ENCODE measurements at regions not wholly inside any gene's neighbourhood (a gene's known extent, or its start where the extent isn't known, plus 50 kb on each side); places are given as distances from the start of the nearest gene placed in this dataset.

DNA sequence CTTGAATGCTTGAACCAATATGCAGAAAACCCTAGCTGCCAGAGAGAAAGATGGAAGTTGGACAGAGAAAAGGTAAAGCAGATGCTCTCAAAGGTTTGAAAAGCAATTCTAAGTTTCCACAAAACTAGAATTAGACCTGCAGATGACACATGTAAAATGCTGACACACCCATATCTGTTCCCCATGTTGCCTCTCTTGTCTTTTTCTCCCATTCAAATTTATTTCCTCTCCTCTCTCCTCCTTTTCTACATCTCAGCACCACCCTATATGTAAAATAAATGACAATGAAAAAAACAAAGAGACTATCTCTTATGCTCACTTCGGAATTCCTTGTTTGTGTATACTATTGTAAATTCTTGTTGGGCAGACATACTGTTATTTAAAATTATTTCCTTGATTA lies 75.5 kb upstream of the PLEKHA5 start:
- no peak for DNase-seq
- Histone ChIP-seq H3K27ac (no peak overlapping the region), H3K4me1 (peaks cover 0 to under 1% of the 10 kb centered on the region in 2 donors), H3K27me3 (no peaks in the 10 kb centered on the region), H3K36me3 (no peaks in the 10 kb centered on the region), H3K9me3 (no peaks in the 10 kb centered on the region), H3K4me3 (no peak overlapping the region)
- intact Hi-C loops (cut with DNase I; ENCODE audit: low total_unique reads), result no loop called here
- TF ChIP-seq POLR2A (IDR thresholded peaks at IDR 0.05), result no peak
- TF ChIP-seq, protein P1, sequence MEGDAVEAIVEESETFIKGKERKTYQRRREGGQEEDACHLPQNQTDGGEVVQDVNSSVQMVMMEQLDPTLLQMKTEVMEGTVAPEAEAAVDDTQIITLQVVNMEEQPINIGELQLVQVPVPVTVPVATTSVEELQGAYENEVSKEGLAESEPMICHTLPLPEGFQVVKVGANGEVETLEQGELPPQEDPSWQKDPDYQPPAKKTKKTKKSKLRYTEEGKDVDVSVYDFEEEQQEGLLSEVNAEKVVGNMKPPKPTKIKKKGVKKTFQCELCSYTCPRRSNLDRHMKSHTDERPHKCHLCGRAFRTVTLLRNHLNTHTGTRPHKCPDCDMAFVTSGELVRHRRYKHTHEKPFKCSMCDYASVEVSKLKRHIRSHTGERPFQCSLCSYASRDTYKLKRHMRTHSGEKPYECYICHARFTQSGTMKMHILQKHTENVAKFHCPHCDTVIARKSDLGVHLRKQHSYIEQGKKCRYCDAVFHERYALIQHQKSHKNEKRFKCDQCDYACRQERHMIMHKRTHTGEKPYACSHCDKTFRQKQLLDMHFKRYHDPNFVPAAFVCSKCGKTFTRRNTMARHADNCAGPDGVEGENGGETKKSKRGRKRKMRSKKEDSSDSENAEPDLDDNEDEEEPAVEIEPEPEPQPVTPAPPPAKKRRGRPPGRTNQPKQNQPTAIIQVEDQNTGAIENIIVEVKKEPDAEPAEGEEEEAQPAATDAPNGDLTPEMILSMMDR (IDR thresholded peaks at IDR 0.05), result no peak

DNA sequence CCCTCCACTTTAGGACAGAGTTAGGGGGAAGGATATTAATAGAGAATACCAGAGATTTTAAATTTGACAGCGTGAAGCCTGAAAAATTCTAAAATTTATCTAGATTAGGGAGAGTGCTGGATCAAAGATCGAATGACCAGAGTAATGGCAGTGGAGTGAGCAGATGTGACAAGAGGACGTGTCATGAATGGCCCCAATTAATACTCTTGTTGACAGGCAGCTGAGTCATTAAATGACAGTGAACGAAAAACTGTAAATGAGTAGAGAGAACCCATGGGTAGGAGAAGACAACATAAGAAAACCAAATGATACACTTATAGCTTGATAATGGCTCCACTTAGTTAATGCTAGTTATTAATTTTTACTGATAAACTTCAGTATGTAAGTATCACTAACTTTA lies 73.9 kb upstream of the PLEKHA5 start:
- Histone ChIP-seq H3K9me3 (no peaks in the 10 kb centered on the region), H3K4me3 (no peak overlapping the region)
- TF ChIP-seq, protein P1 (IDR thresholded peaks at IDR 0.05), result no peak
- TF ChIP-seq POLR2A (IDR thresholded peaks at IDR 0.05), result no peak

DNA sequence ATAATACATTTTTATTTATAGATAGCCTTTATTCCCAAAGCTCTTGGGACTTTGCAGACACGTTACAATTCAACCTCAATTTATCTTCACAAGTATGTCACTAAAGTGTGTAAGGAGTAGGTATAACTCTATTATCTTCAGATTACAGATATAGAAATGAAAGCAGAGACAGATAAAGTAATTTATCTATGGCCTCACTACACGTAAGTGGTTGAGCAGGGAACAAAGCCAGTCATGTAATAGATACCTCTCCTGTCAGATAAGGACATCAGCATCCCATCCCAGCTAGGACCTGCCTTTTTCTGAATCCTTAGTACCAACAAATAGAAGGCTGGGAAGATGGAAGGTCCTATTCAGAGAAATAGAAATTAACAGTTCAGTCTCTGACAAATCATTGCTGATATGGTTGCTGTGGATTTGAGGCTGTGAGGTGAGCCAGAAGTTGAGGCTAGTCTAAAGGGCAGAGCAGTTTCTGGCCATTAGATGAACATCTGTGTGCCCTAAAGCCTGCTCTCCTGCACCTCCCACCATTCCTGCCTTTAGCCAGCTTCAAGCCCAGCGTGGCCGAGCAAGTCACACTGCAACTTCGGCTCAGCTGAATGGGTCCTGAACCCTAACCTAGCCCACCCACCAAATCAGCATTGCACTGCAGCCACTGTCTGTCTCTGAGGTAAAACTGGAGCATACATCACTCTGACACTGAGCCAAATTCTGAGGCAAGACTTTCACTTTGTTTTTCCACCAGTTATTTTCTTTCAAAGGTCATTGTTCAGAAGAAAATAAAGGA lies 71.1 kb upstream of the PLEKHA5 start:
- intact Hi-C loops (cut with DNase I; ENCODE audit: low total_unique reads), result no loop called here
- H3K4me1 ChIP-seq, result peaks cover 0 to 3% of the 10 kb centered on the region in 2 donors
- H3K36me3 ChIP-seq, result no peaks in the 10 kb centered on the region
- H3K27me3 ChIP-seq, result no peaks in the 10 kb centered on the region
- no peak overlapping the region for H3K27ac ChIP-seq
- DNase-seq, result no peak
- H3K9me3 ChIP-seq, result no peaks in the 10 kb centered on the region
- TF ChIP-seq, protein P1 (IDR thresholded peaks at IDR 0.05), result no peak
- TF ChIP-seq POLR2A (IDR thresholded peaks at IDR 0.05), result no peak
- no peak overlapping the region for H3K4me3 ChIP-seq

More for the DNA sequence above, 73.9 kb upstream of the PLEKHA5 start:
- Histone ChIP-seq H3K27me3 (no peaks in the 10 kb centered on the region), H3K4me1 (peaks cover 0 to 3% of the 10 kb centered on the region in 2 donors), H3K36me3 (no peaks in the 10 kb centered on the region), H3K27ac (no peak overlapping the region)
- intact Hi-C loops (cut with DNase I; ENCODE audit: low total_unique reads), result no loop called here
- DNase-seq, result no peak

DNA sequence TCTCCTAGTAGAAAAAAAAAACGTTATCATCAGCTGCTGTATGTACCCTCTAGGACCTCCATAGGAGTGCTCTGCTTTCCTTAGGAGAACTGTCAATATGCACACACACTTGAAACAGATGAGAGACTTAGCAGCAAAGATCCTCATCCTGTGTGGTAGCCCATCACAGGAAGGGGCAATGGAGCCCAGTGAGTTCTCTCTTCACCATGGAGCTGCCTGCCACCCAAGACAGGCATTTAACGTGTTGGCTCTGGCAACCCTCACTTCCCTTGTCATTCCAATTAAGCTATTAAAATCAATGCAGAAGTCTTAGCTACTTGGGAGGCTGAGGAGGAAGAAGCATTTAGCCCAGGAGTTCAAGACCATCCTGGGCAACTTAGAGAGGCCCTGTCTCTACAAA lies 64.8 kb upstream of the PLEKHA5 start:
- intact Hi-C loops (cut with DNase I; ENCODE audit: low total_unique reads), result no loop called here
- no peak overlapping the region for H3K4me3 ChIP-seq
- H3K36me3 ChIP-seq, result no peaks in the 10 kb centered on the region
- no peak for DNase-seq
- H3K9me3 ChIP-seq, result no peaks in the 10 kb centered on the region
- no peaks in the 10 kb centered on the region for H3K27me3 ChIP-seq
- TF ChIP-seq, protein P1 (IDR thresholded peaks at IDR 0.05), result no peak
- no peak for TF ChIP-seq POLR2A (IDR thresholded peaks at IDR 0.05)
- no peaks in the 10 kb centered on the region for H3K4me1 ChIP-seq
- no peak overlapping the region for H3K27ac ChIP-seq

DNA sequence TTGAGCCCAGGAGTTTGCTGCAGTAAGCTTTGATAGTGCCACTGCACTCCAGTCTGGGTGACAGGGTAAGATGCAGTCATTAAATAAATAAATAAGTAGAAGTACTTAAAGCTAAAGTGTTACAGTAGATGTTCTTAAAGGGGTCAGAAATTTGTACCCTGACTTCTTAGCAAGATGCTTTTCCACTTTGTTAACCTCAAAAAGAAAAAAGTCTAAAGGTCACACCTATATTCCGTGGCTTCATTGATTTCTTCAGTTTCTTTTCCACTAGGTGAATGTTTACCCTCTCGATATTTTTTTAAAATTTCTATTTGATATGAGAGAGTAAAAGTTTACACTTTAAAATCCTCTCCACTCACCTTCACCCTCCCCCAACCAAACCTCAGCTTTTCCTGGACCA lies 64.3 kb upstream of the PLEKHA5 start:
- intact Hi-C loops (cut with DNase I; ENCODE audit: low total_unique reads), result no loop called here
- Histone ChIP-seq H3K4me1 (no peaks in the 10 kb centered on the region), H3K27ac (no peak overlapping the region), H3K27me3 (no peaks in the 10 kb centered on the region), H3K4me3 (no peak overlapping the region), H3K9me3 (no peaks in the 10 kb centered on the region), H3K36me3 (no peaks in the 10 kb centered on the region)
- no peak for TF ChIP-seq POLR2A (IDR thresholded peaks at IDR 0.05)
- TF ChIP-seq, protein P1 (IDR thresholded peaks at IDR 0.05), result no peak
- no peak for DNase-seq
